22Rv1 (cell line): ENCODE measurements at regions not wholly inside any gene's neighbourhood (a gene's known extent, or its start where the extent isn't known, plus 50 kb on each side); places are given as distances from the start of the nearest gene placed in this dataset.

ENCODE experiments used
- H3K27ac ChIP-seq: fragments of 450-650 bp; 2 replicates; pipeline ENCODE4 v1.5.1; 2017
- CTCF ChIP-seq: fragments of 450-650 bp; IDR thresholded peaks from 2 replicates; pipeline ENCODE4 v1.5.1; 2017; ENCODE audit warnings: mild to moderate bottlenecking
- ZFX ChIP-seq: fragments of 450-650 bp; IDR thresholded peaks from 2 replicates; pipeline ENCODE4 v1.6.1; 2017; ENCODE audit warnings: antibody characterized with exemption, borderline replicate concordance

- no peak for TF ChIP-seq CTCF
- no peak for TF ChIP-seq ZFX
- no peak overlapping the region for H3K27ac ChIP-seq
These were observed 54.2 kb upstream of the MED9 start for GRCh38 chr17:17422641-17423040.

- TF ChIP-seq CTCF, result no peak
- no peak for TF ChIP-seq ZFX
- no peak overlapping the region for H3K27ac ChIP-seq
These were observed 53.1 kb upstream of the MED9 start for GRCh38 chr17:17423656-17424055.

- TF ChIP-seq CTCF, result no peak
- TF ChIP-seq ZFX, result no peak
- H3K27ac ChIP-seq, result no peak overlapping the region
These were observed 52.2 kb upstream of the MED9 start for GRCh38 chr17:17424552-17424951.

GRCh38 chr17:17425005-17425404 is 51.8 kb upstream of the MED9 start:
- TF ChIP-seq ZFX (no peak), CTCF (no peak)

GRCh38 chr17:17425591-17425990 is 51.2 kb upstream of the MED9 start:
- no peak for TF ChIP-seq CTCF
- no peak for TF ChIP-seq ZFX
- H3K27ac ChIP-seq, result no peak overlapping the region

More at GRCh38 chr17:17425005-17425404, 51.8 kb upstream of the MED9 start:
- H3K27ac ChIP-seq, result no peak overlapping the region

GRCh38 chr17:17426184-17426583 is 50.6 kb upstream of the MED9 start:
- TF ChIP-seq ZFX (no peak), CTCF (no peak)
- H3K27ac ChIP-seq, result no peak overlapping the region
